GM19467 (cell line): ENCODE measurements at regions not wholly inside any gene's neighbourhood (a gene's known extent, or its start where the extent isn't known, plus 50 kb on each side); places are given as distances from the start of the nearest gene placed in this dataset.

Experiments used
- ATAC-seq: cut with Tn5 transposase; IDR thresholded peaks from one replicate; pipeline ENCODE4 v1.9.1; 2021; ENCODE audit warnings: mild to moderate bottlenecking, moderate library complexity; ENCODE audit not compliant: unreplicated experiment

- no peak for ATAC-seq
Measured at GRCh38 chr2:58686776-58687175, 445.7 kb upstream of the FANCL start.

GRCh38 chr2:58680755-58681310, 439.7 kb upstream of the FANCL start:
- ATAC-seq: no peak

DNA sequence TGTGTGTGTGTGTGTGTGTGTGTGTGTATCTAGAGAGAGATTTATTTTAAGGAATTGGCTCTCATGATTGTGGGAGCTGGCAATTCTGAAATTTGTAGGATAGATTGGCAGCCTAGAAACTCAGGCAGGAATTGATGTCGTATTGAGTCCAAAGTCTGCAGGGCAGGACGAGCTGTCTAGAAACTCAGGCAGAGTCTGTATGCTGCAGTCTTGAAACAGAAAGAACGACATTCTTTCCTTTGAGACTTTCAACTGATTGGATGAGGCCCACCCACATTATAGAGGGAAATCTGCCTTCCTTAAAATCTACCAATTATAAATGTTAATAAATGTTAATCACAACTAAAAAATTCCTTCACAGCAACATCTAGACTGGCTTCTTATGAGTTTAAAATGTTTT, 436.6 kb upstream of the FANCL start:
- no peak for ATAC-seq

DNA sequence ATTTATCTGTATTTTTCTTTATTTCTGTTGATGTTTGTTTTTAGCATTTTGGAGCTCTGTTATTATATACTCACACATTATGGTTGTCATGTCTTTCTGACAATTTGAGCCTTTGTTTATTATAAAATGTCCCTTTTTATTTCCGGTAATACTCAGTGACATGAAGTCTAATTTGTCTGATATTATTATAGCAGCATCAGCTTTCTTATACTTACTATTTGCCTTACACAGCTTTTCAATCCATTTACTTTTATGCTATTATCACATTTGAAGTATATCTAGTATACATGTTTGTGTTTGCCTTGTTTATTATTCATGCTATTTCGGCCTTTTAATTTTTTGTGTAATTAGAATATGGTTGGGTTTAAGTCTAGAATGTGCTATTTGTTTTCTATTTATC, 430.6 kb upstream of the FANCL start:
- no peak for ATAC-seq

GRCh38 chr2:58669998-58670397, 428.9 kb upstream of the FANCL start:
- ATAC-seq: no peak

DNA sequence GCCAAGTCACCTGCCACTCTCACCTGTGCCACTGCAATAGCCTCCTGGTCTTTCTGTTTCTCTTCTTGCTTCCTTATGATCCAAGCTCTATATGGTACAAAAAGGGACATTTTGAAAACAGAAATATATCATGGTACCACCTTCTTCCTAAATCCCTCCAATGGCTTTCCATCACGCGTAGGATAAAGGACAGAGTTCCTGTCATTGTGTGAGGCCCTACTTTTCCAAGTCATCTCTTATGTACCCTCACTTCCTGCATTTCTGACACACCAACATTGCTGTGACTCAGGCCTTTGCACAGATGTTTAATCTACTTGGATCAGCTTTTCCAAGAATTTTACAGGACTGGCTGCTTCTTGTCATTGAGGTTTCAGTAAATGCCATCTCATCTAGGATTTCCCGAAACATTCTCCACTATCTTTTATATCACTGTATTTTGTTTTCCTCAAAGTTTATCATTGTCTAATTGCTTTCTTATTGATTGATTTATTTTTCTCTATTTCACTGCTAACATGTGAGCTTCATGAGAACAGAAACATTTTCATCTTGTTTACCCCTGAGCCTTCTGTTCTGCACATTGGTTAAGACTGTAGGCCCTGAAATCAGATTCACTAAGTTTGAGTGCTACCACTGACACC, 426.1 kb upstream of the FANCL start:
- no peak for ATAC-seq

- ATAC-seq: no peak
Measured at GRCh38 chr2:58666323-58666970, 425.3 kb upstream of the FANCL start.

DNA sequence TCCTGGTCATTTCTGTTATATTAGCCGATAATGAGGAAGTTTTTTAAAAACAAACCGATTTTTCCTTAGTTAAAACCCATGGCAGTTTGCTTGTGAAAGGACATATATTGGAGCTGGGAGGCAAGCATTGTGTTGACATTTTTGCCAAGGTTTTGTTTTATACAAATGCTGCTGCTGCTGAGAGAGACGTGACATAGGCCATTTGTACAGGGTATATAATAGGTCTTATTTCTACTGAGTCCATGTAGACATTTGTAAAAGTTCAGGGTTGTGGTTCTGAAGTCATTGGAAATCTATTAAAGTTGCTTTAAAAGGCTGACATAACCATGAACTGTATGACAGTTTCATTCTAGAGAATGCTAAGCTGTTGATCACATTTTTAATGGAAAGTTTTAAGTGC, 424.0 kb upstream of the FANCL start:
- ATAC-seq: no peak

GRCh38 chr2:58664523-58665151, 423.5 kb upstream of the FANCL start:
- no peak for ATAC-seq

DNA sequence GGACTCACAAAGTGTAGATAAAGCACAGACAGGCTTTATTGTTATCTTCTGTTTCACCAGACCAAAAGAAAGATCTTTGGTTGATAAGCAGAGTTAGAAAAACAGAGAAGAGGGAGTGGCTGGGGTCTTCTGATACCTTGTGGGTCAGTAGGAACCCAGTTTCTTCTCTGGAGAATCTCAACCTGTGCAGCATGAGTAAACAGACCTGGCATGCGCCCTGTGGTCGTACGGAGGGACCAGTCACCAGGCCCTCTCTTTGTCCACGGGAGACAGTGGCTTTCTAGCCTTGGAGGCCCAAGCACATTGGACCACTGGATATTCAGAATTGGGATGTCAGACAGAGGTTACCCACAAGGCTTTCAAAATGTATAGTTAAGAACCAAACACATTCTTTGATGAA, 418.9 kb upstream of the FANCL start:
- no peak for ATAC-seq

DNA sequence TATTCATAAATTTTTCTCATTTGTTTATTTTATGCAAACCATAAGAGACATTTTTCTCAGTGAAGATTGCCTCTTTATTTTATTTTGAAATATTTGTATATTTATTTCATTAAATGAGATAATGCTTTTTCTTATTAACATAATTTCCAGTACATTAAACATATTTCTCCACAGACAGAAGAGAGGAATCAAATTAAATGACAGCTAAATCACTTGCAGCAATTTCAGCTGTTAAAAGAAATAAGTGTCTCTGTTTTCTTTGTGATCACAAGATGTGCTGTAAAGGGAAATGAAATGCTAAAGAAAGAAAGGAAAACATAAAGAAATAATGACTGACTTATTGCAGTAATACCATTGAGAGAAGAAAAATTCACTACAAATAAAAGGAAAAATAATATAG, 414.0 kb upstream of the FANCL start:
- no peak for ATAC-seq

GRCh38 chr2:58651930-58652329, 410.8 kb upstream of the FANCL start:
- no peak for ATAC-seq

DNA sequence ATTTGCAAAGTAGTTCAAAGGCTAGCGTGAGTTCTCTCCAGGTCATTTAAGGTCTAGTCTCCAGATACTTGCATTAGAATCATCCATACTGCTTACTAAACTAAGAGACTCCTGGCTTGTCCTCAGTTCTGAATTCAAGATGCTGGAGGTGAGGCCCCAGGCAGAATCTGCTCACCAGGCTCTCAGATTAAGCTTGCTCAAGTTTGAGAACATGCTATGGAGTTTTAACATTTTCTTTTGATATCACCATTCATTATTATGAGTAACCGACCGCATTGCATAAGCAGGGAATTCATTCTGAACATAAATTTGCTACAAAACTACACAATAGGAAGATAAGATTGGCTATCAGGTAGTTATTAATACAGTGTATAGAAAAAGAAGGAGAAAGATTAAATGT, 409.7 kb upstream of the FANCL start:
- ATAC-seq: no peak

GRCh38 chr2:58649756-58650155, 408.6 kb upstream of the FANCL start:
- ATAC-seq: no peak

DNA sequence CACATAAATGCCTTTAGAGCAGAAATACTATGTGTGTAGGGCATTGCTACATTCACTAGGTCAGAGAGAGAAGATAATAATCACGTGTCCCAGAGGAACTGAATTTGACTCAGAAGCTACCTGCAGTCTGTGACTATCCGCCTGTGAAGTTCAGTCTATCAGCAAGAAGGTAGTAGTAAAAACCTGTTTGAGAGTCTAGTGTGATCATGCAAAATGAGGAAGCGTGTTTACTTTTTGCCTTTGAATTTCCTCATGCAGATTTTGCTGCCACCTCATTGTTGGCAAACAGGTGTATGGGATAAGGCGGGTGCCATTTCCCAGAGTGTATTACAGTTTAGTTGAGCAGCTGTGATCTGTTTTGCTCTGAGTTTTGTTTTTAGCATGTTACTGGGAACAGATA, 403.9 kb upstream of the FANCL start:
- ATAC-seq: no peak

GRCh38 chr2:58644451-58644850, 403.3 kb upstream of the FANCL start:
- ATAC-seq: no peak

DNA sequence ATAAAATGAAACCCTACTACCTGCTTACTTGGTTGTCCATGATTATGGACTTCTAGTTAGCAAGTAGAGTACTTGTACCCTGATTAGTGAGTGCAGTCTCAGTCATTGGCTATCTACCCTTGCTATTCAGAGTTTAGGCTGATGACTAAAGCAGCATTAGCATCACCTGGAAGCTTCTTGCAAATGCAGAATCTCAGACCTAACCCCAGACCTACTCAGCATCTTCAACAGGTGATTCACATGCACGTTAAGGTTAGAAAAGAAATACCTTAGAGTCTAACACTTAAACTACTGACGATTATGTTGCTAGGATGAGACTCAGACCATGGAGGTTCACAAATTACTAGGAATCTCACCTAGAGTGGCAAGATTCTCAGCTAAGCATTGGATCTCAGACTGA, 399.9 kb upstream of the FANCL start:
- ATAC-seq: no peak

DNA sequence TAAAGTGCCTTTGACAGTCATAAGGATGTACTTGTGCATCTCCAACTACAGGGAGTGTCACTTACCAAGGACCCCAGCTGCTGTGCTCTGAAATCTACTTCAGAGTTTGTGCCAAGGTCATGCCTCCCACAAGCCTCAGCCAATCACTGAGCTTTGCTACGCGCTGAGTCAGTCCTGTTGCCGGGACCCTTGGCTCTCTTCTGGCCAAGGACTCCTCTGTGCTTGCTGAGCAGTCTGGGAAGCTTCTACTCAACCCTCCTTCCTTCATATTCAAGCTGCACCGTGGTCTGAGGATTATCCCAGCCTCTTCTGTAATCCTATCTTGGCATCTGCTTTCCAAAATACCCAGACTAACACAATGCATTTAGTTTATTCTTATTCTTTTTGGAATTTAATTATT, 398.9 kb upstream of the FANCL start:
- no peak for ATAC-seq

GRCh38 chr2:58638256-58638805, 397.2 kb upstream of the FANCL start:
- ATAC-seq: no peak

DNA sequence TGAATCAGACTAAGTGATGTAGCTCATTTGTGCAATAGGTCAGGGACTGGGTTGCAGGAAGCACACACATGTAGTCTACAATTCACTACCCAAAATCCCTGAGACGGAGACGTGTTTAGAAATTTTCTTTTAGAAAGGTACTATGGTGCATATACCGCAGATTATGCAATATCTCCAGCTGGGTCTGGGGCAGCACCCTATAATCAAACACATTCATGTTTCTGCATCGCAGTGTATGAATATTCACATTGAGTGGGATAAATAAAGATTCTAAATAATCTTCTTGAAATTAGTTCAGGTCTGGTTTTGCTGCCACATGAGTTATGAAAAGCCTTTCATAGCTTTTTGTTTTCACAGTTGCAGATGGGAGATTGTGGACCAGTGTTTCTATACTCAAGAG, 395.7 kb upstream of the FANCL start:
- no peak for ATAC-seq

DNA sequence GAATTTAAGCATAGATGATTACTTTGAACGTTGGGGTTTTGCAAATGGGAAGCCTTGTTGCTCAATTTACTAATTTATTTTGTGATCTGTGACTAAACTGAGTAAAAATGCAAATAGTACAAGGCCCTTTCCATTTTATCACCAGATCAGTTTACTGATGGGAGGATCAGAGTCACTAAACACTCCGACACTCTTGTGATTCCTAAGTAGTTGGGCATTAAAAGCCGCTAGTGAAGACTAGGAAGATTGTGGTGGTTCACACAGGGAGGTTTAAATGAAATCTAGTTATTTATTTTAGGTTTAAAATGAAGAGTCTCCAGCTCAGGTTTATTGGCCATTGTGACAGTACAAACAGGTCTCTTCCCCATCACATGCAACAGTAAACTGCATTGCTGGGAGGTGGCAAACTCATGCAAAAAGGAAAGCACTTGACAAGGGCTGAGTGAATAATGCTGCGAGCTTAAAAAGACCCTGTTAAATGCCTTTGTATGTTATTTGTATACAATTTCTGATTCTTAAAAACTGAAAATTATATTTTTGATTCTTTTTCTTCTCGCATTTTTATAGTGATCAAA, 394.8 kb upstream of the FANCL start:
- no peak for ATAC-seq
